ENCODE measurements at regions not wholly inside any gene's neighbourhood (a gene's known extent, or its start where the extent isn't known, plus 50 kb on each side); places are given as distances from the start of the nearest gene placed in this dataset.

- TF ChIP-seq TEAD4 (IDR thresholded peaks at IDR 0.05): no peak
- TF ChIP-seq USF1 (IDR thresholded peaks at IDR 0.05): no peak
- TF ChIP-seq MAX (IDR thresholded peaks at IDR 0.05): no peak
- TF ChIP-seq YY1 (IDR thresholded peaks at IDR 0.05; ENCODE audit: low read depth): no peak
- TF ChIP-seq FOXM1 (IDR thresholded peaks at IDR 0.05; ENCODE audit: borderline replicate concordance, low read depth): no peak
- no peak for TF ChIP-seq CEBPB (IDR thresholded peaks at IDR 0.05)
- no peak for TF ChIP-seq EP300 (IDR thresholded peaks at IDR 0.05; ENCODE audit: borderline replicate concordance)
- TF ChIP-seq CREB1 (IDR thresholded peaks at IDR 0.05; ENCODE audit: low read depth): no peak
- no peak for TF ChIP-seq TCF12 (IDR thresholded peaks at IDR 0.05; ENCODE audit: low read depth)
- TF ChIP-seq NFIC (IDR thresholded peaks at IDR 0.05): no peak
- TF ChIP-seq REST (IDR thresholded peaks at IDR 0.05; ENCODE audit: low read depth): no peak
- TF ChIP-seq RAD21 (IDR thresholded peaks at IDR 0.05; ENCODE audit: low read depth): no peak
- TF ChIP-seq ZBTB7A (IDR thresholded peaks at IDR 0.05; ENCODE audit: low read depth): no peak
- TF ChIP-seq EGR1 (IDR thresholded peaks at IDR 0.05): no peak
- TF ChIP-seq TAF1 (IDR thresholded peaks at IDR 0.05; ENCODE audit: low read depth): no peak
Observed at GRCh38 chr3:99218468-99218867, 317.0 kb upstream of the DCBLD2 start.

GRCh38 chr3:99212969-99213368, 311.5 kb upstream of the DCBLD2 start:
- no peak for TF ChIP-seq RAD21 (IDR thresholded peaks at IDR 0.05; ENCODE audit: low read depth)
- no peak for TF ChIP-seq CREB1 (IDR thresholded peaks at IDR 0.05; ENCODE audit: low read depth)
- TF ChIP-seq FOXM1 (IDR thresholded peaks at IDR 0.05; ENCODE audit: borderline replicate concordance, low read depth): no peak; the same call in 1 of the 2 replicates
- TF ChIP-seq TAF1 (IDR thresholded peaks at IDR 0.05; ENCODE audit: low read depth): no peak
- no peak for TF ChIP-seq MAX (IDR thresholded peaks at IDR 0.05)
- no peak for TF ChIP-seq REST (IDR thresholded peaks at IDR 0.05; ENCODE audit: low read depth)
- TF ChIP-seq NFIC (IDR thresholded peaks at IDR 0.05): peak; percentile 39; the same call in 1 of the 2 replicates
- peak; percentile 51 for TF ChIP-seq EP300 (IDR thresholded peaks at IDR 0.05; ENCODE audit: borderline replicate concordance)
- no peak for TF ChIP-seq CEBPB (IDR thresholded peaks at IDR 0.05)
- no peak; the same call in 1 of the 2 replicates for TF ChIP-seq TEAD4 (IDR thresholded peaks at IDR 0.05)
- TF ChIP-seq YY1 (IDR thresholded peaks at IDR 0.05; ENCODE audit: low read depth): no peak
- no peak for TF ChIP-seq ZBTB7A (IDR thresholded peaks at IDR 0.05; ENCODE audit: low read depth)
- TF ChIP-seq USF1 (IDR thresholded peaks at IDR 0.05): no peak
- TF ChIP-seq TCF12 (IDR thresholded peaks at IDR 0.05; ENCODE audit: low read depth): peak; percentile 63
- no peak for TF ChIP-seq EGR1 (IDR thresholded peaks at IDR 0.05)

GRCh38 chr3:99211309-99211708, 309.8 kb upstream of the DCBLD2 start:
- TF ChIP-seq MAX (IDR thresholded peaks at IDR 0.05): no peak
- no peak for TF ChIP-seq ZBTB7A (IDR thresholded peaks at IDR 0.05; ENCODE audit: low read depth)
- no peak for TF ChIP-seq TEAD4 (IDR thresholded peaks at IDR 0.05)
- no peak for TF ChIP-seq CREB1 (IDR thresholded peaks at IDR 0.05; ENCODE audit: low read depth)
- no peak for TF ChIP-seq YY1 (IDR thresholded peaks at IDR 0.05; ENCODE audit: low read depth)
- no peak for TF ChIP-seq RAD21 (IDR thresholded peaks at IDR 0.05; ENCODE audit: low read depth)
- no peak for TF ChIP-seq NFIC (IDR thresholded peaks at IDR 0.05)
- TF ChIP-seq EGR1 (IDR thresholded peaks at IDR 0.05): no peak
- no peak for TF ChIP-seq CEBPB (IDR thresholded peaks at IDR 0.05)
- no peak for TF ChIP-seq TCF12 (IDR thresholded peaks at IDR 0.05; ENCODE audit: low read depth)
- TF ChIP-seq EP300 (IDR thresholded peaks at IDR 0.05; ENCODE audit: borderline replicate concordance): no peak
- TF ChIP-seq FOXM1 (IDR thresholded peaks at IDR 0.05; ENCODE audit: borderline replicate concordance, low read depth): no peak
- TF ChIP-seq REST (IDR thresholded peaks at IDR 0.05; ENCODE audit: low read depth): no peak
- no peak for TF ChIP-seq USF1 (IDR thresholded peaks at IDR 0.05)
- no peak for TF ChIP-seq TAF1 (IDR thresholded peaks at IDR 0.05; ENCODE audit: low read depth)

Measured in Ishikawa (cell line).